Body of pancreas (tissue), 4 donors: ENCODE measurements at regions not wholly inside any gene's neighbourhood (a gene's known extent, or its start where the extent isn't known, plus 50 kb on each side); places are given as distances from the start of the nearest gene placed in this dataset.

Source experiments
- ATAC-seq: fragments of 150-250 bp; one replicate; pipeline ENCODE4 v1.9.1; 2016
- DNase-seq, 4 donors: peaks; one replicate each; pipeline ENCODE4 v3.0.0-alpha.2; 2019
- H3K27ac ChIP-seq, 4 donors: fragments of 200-600 bp; sonication (generic); 1 replicate in 3 of 4; 2 replicates in 1 of 4; pipeline versions ENCODE4 v1.5.1 to v1.6.1; 2016 to 2019; ENCODE audit warnings: mild to moderate bottlenecking in 1 of 4, mixed read lengths in 1 of 4, moderate library complexity in 1 of 4
- H3K27me3 ChIP-seq, 2 donors: fragments of 200-600 bp; sonication (generic); one replicate each; pipeline ENCODE4 v1.6.0; 2016; ENCODE audit warnings: mild to moderate bottlenecking in 1 of 2
- H3K36me3 ChIP-seq, 2 donors: fragments of 200-600 bp; sonication (generic); replicated peaks in 1 of 2; 2 replicates each; pipeline ENCODE4 v1.5.1; 2016; ENCODE audit warnings: low read depth in 2 of 2; ENCODE audit not compliant: insufficient read depth in 1 of 2
- H3K4me1 ChIP-seq: fragments of 200-600 bp; sonication (generic); one replicate; pipeline ENCODE4 v1.6.0; 2016
- H3K4me3 ChIP-seq, 2 donors: fragments of 200-600 bp; sonication (generic); 1 replicate in 1 of 2; 2 replicates in 1 of 2; pipeline ENCODE4 v1.5.1; 2016 to 2019
- H3K9me3 ChIP-seq, 3 donors: fragments of 200-600 bp; sonication (generic); 1 replicate in 2 of 3; 2 replicates in 1 of 3; pipeline ENCODE4 v1.5.1; 2016
- POLR2A ChIP-seq, 3 donors: fragments of 450-650 bp; IDR thresholded peaks; one replicate each; pipeline ENCODE4 v1.6.1; 2016; ENCODE audit warnings: antibody characterized with exemption in 3 of 3, mild to moderate bottlenecking in 2 of 3
- WGBS, 2 donors: methylation state at CpG; one replicate each; pipeline ENCODE4 v1.1.5; 2017; 5-methylcytosine and 5-hydroxymethylcytosine counted together
- intact Hi-C: fragments of 100-400 bp; cut with DNase I; formaldehyde crosslinking; loops from one replicate; pipeline ENCODE4 v1.15.1; 2023
- TF ChIP-seq, protein P1 (sequence below), 7 experiments: fragments of 450-650 bp in 4 of 7; fragments of 200-600 bp in 3 of 7; sonication (generic) in 3 of 7; IDR thresholded peaks; one replicate each; pipeline ENCODE4 v1.5.1; 2016 to 2019; ENCODE audit warnings: antibody characterized with exemption in 7 of 7

GRCh38 chr7:12761111-12761510 lies 73.7 kb downstream of the ARL4A start:
- no peaks in the 10 kb centered on the region for H3K9me3 ChIP-seq
- H3K4me1 ChIP-seq = peaks cover 3% of the 10 kb centered on the region
- DNase-seq = no peak
- WGBS, 2 donors = 80 to 82% methylated on average over 4 of the region's 4 CpGs
- H3K27ac ChIP-seq = no peak overlapping the region
- no peaks in the 10 kb centered on the region for H3K36me3 ChIP-seq
- H3K4me3 ChIP-seq = no peak overlapping the region
- TF ChIP-seq, protein P1, sequence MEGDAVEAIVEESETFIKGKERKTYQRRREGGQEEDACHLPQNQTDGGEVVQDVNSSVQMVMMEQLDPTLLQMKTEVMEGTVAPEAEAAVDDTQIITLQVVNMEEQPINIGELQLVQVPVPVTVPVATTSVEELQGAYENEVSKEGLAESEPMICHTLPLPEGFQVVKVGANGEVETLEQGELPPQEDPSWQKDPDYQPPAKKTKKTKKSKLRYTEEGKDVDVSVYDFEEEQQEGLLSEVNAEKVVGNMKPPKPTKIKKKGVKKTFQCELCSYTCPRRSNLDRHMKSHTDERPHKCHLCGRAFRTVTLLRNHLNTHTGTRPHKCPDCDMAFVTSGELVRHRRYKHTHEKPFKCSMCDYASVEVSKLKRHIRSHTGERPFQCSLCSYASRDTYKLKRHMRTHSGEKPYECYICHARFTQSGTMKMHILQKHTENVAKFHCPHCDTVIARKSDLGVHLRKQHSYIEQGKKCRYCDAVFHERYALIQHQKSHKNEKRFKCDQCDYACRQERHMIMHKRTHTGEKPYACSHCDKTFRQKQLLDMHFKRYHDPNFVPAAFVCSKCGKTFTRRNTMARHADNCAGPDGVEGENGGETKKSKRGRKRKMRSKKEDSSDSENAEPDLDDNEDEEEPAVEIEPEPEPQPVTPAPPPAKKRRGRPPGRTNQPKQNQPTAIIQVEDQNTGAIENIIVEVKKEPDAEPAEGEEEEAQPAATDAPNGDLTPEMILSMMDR (IDR thresholded peaks at IDR 0.05) = no peak
- no peak for TF ChIP-seq POLR2A (IDR thresholded peaks at IDR 0.05)
- H3K27me3 ChIP-seq = no peaks in the 10 kb centered on the region
- intact Hi-C loops = no loop called here
- no peak for ATAC-seq

- Histone ChIP-seq H3K27ac (no peak overlapping the region), H3K27me3 (no peaks in the 10 kb centered on the region), H3K4me3 (no peak overlapping the region), H3K9me3 (no peaks in the 10 kb centered on the region), H3K36me3 (no peaks in the 10 kb centered on the region), H3K4me1 (peaks cover 3% of the 10 kb centered on the region)
- WGBS, 2 donors = 78 to 95% methylated on average over 4 of the region's 4 CpGs
- intact Hi-C loops = no loop called here
- no peak for DNase-seq
- TF ChIP-seq, protein P1 (IDR thresholded peaks at IDR 0.05) = no peak
- TF ChIP-seq POLR2A (IDR thresholded peaks at IDR 0.05) = no peak
- ATAC-seq = no peak
These were observed 74.3 kb downstream of the ARL4A start for GRCh38 chr7:12761691-12762090.

DNA sequence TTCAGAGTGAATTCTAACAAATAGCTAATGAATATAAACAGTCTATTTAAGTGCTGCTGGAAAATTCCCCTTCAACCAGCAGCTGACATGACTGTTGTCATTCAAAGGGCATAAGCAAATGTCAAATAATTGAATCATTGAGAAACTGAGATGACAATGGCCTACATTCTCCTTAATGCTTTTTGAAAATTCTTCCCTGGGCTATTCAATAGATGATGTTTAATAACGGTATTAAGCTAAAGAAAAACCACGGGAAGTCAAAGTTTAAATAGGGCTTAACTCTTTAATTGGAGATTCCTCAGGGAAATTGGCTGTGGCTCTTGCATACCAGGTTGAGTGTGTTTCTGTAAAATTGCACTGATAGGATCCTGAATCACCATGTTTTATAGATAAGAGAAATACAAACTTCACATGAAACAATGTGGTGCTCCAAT lies 77.0 kb downstream of the ARL4A start:
- H3K27ac ChIP-seq = no peak overlapping the region
- no peak overlapping the region for H3K4me3 ChIP-seq
- intact Hi-C loops = no loop called here
- H3K27me3 ChIP-seq = no peaks in the 10 kb centered on the region
- ATAC-seq (no peak), DNase-seq (no peak)
- WGBS, 2 donors = 79 to 89% methylated on average over 2 of the region's 2 CpGs
- no peaks in the 10 kb centered on the region for H3K9me3 ChIP-seq
- TF ChIP-seq, protein P1 (IDR thresholded peaks at IDR 0.05) = no peak
- TF ChIP-seq POLR2A (IDR thresholded peaks at IDR 0.05) = no peak
- H3K36me3 ChIP-seq = no peaks in the 10 kb centered on the region
- peaks cover under 1% of the 10 kb centered on the region for H3K4me1 ChIP-seq

GRCh38 chr7:12765431-12766100 lies 78.1 kb downstream of the ARL4A start:
- intact Hi-C loops = no loop called here
- H3K4me1 ChIP-seq = peaks cover 11% of the 10 kb centered on the region
- 55 to 69% methylated on average over 2 of the region's 2 CpGs for WGBS, 2 donors
- ATAC-seq (no peak), DNase-seq (no peak)
- no peak overlapping the region for H3K4me3 ChIP-seq
- H3K36me3 ChIP-seq = no peaks in the 10 kb centered on the region
- no peaks in the 10 kb centered on the region for H3K9me3 ChIP-seq
- H3K27me3 ChIP-seq = no peaks in the 10 kb centered on the region
- no peak overlapping the region for H3K27ac ChIP-seq
- TF ChIP-seq, protein P1 (IDR thresholded peaks at IDR 0.05) = no peak
- no peak for TF ChIP-seq POLR2A (IDR thresholded peaks at IDR 0.05)

DNA sequence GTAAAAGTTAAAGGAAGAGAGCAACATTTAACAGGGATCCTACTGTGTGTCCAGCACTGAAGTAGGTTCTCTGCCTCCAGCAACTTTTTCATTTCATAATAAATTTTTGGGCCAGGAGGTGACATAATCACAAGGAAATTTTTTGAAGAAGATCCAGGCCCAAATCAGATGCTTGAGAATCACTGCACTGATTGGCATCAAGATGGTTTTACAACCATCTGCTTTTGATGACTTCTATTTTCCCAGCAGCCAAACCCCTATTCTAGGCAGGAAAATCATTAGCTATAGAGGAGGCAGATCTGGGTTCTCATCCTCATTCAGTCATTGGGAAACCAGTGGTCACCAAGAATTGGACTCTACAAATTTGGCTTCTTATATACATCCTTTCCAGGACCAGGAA lies 79.0 kb downstream of the ARL4A start:
- Histone ChIP-seq H3K27me3 (no peaks in the 10 kb centered on the region), H3K36me3 (no peaks in the 10 kb centered on the region), H3K9me3 (no peaks in the 10 kb centered on the region), H3K4me3 (no peak overlapping the region), H3K4me1 (peaks cover 20% of the 10 kb centered on the region), H3K27ac (no peak overlapping the region)
- TF ChIP-seq, protein P1 (IDR thresholded peaks at IDR 0.05) = no peak
- TF ChIP-seq POLR2A (IDR thresholded peaks at IDR 0.05) = no peak
- intact Hi-C loops = no loop called here
- ATAC-seq (no peak), DNase-seq (no peak)
